Mucosa of descending colon (tissue), 3 donors: ENCODE measurements at regions not wholly inside any gene's neighbourhood (a gene's known extent, or its start where the extent isn't known, plus 50 kb on each side); places are given as distances from the start of the nearest gene placed in this dataset.
A peak's percentile ranks its signal among the peaks of the same experiment; 100 is the strongest.

ENCODE experiments used
- ATAC-seq: fragments of 200-7000 bp; cut with Tn5 transposase; one replicate; pipeline ENCODE4 v1.9.1; 2020; ENCODE audit warnings: mild to moderate bottlenecking, moderate library complexity
- DNase-seq, 3 donors: peaks; one replicate each; pipeline ENCODE4 v3.0.0-alpha.2; 2020
- H3K36me3 ChIP-seq: fragments of 200-600 bp; one replicate; pipeline ENCODE4 v1.8.0; 2021; ENCODE audit warnings: low read depth, mild to moderate bottlenecking
- H3K4me1 ChIP-seq: fragments of 200-600 bp; one replicate; pipeline ENCODE4 v1.8.0; 2021; ENCODE audit warnings: low read depth, mild to moderate bottlenecking
- H3K4me3 ChIP-seq: fragments of 200-600 bp; one replicate; pipeline ENCODE4 v1.8.0; 2021; ENCODE audit warnings: mild to moderate bottlenecking
- H3K9me3 ChIP-seq: fragments of 200-600 bp; one replicate; pipeline ENCODE4 v1.8.0; 2021; ENCODE audit warnings: mild to moderate bottlenecking
- CTCF ChIP-seq: fragments of 200-600 bp; IDR thresholded peaks from one replicate; pipeline ENCODE4 v1.8.0; 2022; ENCODE audit warnings: antibody characterized with exemption, mild to moderate bottlenecking
- intact Hi-C, 2 donors: fragments of 100-400 bp; cut with DNase I in 1 of 2; cut with micrococcal nuclease in 1 of 2; formaldehyde crosslinking; loops; one replicate each; pipeline versions ENCODE4 v1.11.0 to v1.11.1; 2022; cut with DNase I, micrococcal nuclease
- donor health status: DM: no; HTN: no; CAD: no; lungs with moderate emphysema.
- donor health status: DM: no; HTN: no; CAD: no.
- donor health status: DM: no; HTN: yes; CAD: no.

- Histone ChIP-seq H3K4me3 (no peak overlapping the region), H3K36me3 (no peaks in the 10 kb centered on the region), H3K9me3 (no peaks in the 10 kb centered on the region), H3K4me1 (peaks cover 3% of the 10 kb centered on the region)
- ATAC-seq, result peak; percentile 15
- intact Hi-C loops, result no loop called here
- DNase-seq, result no peak
- no peak for TF ChIP-seq CTCF
Measured at GRCh38 chr6:81613606-81614005, 138.9 kb downstream of the TENT5A start.

GRCh38 chr6:81612136-81612535 lies 140.3 kb downstream of the TENT5A start:
- no peak for TF ChIP-seq CTCF
- peaks cover 3% of the 10 kb centered on the region for H3K4me1 ChIP-seq
- intact Hi-C loops, result no loop called here
- DNase-seq (no peak), ATAC-seq (no peak)
- no peaks in the 10 kb centered on the region for H3K9me3 ChIP-seq
- H3K36me3 ChIP-seq, result no peaks in the 10 kb centered on the region
- no peak overlapping the region for H3K4me3 ChIP-seq

DNA sequence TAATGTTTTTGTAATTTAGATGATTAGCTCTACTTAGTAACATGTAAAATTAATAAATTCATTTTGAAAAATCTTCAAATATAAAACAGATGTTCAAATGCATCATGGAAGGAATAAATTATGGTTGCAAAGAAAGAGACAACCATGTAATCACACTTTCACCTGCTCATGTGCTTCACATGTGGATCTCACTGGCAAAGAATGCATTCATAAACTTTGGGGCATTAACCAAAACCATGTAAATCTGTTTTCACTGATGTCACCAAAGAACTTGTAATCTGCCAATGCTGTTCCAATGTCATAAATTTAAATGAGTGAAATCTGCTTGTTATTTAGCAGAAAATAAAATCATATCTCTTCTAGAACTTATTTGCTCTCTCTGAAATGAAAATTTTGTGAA lies 142.7 kb downstream of the TENT5A start:
- peaks cover 2% of the 10 kb centered on the region for H3K4me1 ChIP-seq
- no peaks in the 10 kb centered on the region for H3K36me3 ChIP-seq
- no peaks in the 10 kb centered on the region for H3K9me3 ChIP-seq
- TF ChIP-seq CTCF, result no peak
- no peak overlapping the region for H3K4me3 ChIP-seq
- DNase-seq (no peak), ATAC-seq (no peak)
- intact Hi-C loops, result no loop called here

- Histone ChIP-seq H3K9me3 (no peaks in the 10 kb centered on the region), H3K4me1 (no peaks in the 10 kb centered on the region), H3K4me3 (no peak overlapping the region), H3K36me3 (no peaks in the 10 kb centered on the region)
- intact Hi-C loops, result no loop called here
- no peak for ATAC-seq
- TF ChIP-seq CTCF, result no peak
- no peak for DNase-seq
Measured at GRCh38 chr6:81608776-81609175, 143.7 kb downstream of the TENT5A start.

GRCh38 chr6:81606965-81607381 lies 145.5 kb downstream of the TENT5A start:
- TF ChIP-seq CTCF, result no peak
- Histone ChIP-seq H3K4me3 (no peak overlapping the region), H3K4me1 (no peaks in the 10 kb centered on the region), H3K9me3 (no peaks in the 10 kb centered on the region), H3K36me3 (no peaks in the 10 kb centered on the region)
- intact Hi-C loops, result no loop called here
- DNase-seq (no peak), ATAC-seq (no peak)

GRCh38 chr6:81605526-81605925 lies 147.0 kb downstream of the TENT5A start:
- no peak overlapping the region for H3K4me3 ChIP-seq
- ATAC-seq (no peak), DNase-seq (no peak)
- intact Hi-C loops, result no loop called here
- H3K9me3 ChIP-seq, result no peaks in the 10 kb centered on the region
- H3K36me3 ChIP-seq, result no peaks in the 10 kb centered on the region
- no peak for TF ChIP-seq CTCF
- no peaks in the 10 kb centered on the region for H3K4me1 ChIP-seq
